GM18858 (cell line): ENCODE measurements at regions not wholly inside any gene's neighbourhood (a gene's known extent, or its start where the extent isn't known, plus 50 kb on each side); places are given as distances from the start of the nearest gene placed in this dataset.
"Not testable (repeated sequence)": the region's sequence is repeated elsewhere in the genome, so short reads cannot be mapped to it uniquely, and the experiment has no call there.

ENCODE experiments used
- ATAC-seq: cut with Tn5 transposase; IDR thresholded peaks from one replicate; pipeline ENCODE4 v1.9.1; 2021; ENCODE audit not compliant: unreplicated experiment

DNA sequence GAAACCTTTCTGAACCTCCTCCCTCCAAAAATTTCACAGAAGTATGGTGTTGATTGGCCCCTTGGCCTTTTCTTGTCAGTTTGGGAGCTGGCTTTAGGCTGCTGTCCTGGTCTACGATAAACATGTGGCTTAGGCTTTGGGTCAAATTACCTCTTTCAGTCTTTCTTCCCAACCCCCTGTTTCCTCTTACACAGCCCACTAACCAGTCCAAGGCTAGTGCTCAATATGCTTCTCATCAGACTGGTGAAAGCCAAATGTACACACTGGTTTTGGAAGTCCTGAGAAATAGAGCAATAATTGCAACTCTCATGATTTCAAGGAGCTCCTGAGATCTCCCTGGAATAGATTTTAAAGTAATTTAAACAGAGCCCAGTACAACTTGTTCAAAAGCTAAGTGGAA lies 933.7 kb upstream of the GJE1 start:
- ATAC-seq: no peak

DNA sequence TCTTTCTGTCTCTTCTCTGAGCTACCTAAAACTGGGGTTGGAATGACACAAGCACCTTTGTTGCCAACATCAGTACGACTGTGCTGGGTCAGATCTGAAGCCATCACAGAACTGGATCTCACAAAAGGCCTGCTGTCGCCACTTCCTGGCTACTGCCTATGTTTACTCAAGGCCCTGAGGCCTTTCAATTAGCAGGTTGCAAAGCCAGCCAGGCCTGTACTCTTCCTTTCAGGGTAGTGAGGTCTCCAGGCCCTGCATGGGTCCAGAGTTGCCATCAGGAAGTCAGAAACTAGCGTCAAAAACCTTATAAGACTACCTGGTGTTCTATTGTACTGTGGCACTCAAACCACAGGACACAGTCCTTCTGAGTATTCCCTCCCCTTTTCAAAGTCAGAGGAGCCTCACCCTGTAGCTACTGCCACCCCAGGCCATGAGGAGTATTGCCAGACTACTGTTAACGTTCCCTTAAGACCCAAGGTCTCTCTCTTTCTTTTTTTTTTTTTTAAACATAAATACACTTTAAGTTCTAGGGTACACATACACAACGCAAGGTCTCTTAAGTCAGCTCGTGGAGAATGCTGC lies 937.4 kb upstream of the GJE1 start:
- no peak for ATAC-seq

DNA sequence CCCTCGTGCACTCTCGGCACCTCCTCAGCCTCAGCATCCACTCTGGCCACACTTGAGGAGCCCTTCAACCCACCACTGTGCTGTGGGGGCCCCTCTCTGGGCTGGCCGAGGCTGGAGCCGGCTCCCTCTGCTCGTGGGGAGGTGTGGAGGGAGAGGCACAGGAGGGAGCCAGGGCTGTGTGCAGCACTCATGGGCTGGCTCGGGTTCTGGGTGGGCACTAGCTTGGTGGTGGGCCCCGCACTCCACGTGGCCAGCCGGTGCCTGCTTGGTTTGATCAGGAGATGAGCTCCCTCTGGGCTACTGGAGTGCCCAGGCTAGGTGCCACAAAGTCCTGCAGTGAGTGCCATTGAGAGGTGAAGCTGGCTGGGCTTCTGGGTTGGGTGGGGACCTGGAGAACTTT lies 949.4 kb upstream of the GJE1 start:
- ATAC-seq: no peak

DNA sequence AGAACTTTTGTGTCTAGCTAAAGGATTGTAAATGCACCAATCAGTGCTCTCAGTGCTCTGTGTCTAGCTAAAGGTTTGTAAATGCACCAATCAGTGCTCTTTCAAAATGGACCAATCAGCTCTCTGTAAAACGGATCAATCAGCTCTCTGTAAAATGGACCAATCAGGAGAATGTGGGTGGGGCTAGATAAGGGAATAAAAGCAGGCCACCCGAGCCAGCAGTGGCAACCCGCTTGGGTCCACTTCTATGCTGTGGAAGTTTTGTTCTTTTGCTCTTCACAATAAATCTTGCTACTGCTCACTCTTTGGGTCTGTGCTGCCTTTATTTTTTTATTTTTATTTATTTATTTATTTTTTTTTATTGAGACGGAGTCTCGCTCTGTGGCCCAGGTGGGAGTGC lies 957.3 kb upstream of the GJE1 start:
- not testable (repeated sequence) for ATAC-seq

DNA sequence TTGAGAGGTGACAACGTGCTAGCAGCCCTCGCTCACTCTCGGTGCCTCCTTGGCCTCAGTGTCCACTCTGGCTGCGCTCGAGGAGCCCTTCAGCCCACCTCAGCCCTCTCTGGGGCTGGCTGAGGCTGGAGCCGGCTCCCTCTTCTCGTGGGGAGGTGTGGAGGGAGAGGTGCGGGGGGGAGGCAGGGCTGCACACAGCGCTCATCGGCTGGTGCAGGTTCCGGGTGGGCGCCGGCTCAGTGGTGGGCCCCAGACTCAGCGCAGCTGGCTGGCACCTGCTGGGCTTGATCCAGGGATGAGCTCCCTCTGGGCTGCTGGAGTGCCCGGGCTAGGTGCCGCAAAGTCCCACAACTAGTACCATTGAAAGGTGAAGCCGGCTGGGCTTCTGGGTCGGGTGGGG lies 957.8 kb upstream of the GJE1 start:
- no peak for ATAC-seq

- no peak for ATAC-seq
Observed at GRCh38 chr6:141173529-141173928, 959.2 kb upstream of the GJE1 start.

- ATAC-seq: no peak
Observed at GRCh38 chr6:141169419-141169818, 963.3 kb upstream of the GJE1 start.

DNA sequence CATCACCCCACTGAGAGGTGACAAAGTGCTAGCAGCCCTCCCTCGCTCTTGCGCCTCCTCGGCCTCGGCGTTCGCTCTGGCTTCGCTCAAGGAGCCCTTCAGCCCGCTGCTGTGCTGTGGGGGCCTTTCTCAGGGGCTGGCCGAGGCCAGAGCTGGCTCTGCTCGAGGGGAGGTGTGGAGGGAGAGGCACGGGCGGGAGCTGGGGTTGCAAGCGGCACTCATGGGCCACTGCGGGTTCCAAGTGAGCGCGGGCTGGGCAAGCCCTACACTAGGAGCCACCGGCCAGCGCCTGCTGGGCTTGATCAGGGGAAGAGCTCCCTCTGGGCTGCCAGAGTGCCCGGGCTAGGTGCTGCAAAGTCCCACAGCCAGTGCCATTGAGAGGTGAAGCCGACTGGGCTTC lies 964.8 kb upstream of the GJE1 start:
- ATAC-seq: no peak

- no peak for ATAC-seq
Observed at GRCh38 chr6:141165002-141165665, 967.6 kb upstream of the GJE1 start.

DNA sequence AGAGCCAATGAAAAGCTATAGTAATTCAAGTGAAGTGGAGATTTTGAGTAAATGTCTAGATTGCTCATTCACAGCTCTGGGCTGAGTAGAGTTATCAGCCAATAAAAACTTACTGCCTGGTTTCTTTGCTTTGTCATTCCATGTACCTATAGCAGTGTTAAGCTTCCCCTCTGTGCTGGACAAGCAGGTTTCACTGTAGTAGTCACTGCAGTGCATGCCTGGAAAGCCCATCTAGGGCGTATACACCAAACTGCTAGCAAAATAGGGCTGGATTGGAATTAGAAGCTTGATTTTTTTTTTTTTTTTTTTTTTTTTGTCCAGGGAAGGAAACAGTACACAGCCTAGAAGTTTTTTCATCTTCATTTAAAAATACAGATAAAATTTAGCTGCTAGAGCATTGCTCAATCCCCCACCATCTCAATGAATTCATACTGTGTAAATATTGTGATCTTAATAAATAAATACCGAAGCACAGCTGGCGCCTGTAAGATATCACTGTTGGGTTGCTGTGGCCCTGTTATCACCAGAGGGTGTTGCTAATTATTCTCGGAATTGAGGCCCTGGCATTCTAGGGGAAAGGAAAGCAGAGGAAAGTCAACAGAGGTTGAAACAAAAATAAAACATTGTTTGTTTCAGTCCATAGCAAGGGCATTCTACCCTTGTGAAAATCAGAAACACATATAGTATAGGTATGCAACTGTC lies 968.5 kb upstream of the GJE1 start:
- ATAC-seq: no peak

- no peak for ATAC-seq
Observed at GRCh38 chr6:141163107-141163506, 969.6 kb upstream of the GJE1 start.

DNA sequence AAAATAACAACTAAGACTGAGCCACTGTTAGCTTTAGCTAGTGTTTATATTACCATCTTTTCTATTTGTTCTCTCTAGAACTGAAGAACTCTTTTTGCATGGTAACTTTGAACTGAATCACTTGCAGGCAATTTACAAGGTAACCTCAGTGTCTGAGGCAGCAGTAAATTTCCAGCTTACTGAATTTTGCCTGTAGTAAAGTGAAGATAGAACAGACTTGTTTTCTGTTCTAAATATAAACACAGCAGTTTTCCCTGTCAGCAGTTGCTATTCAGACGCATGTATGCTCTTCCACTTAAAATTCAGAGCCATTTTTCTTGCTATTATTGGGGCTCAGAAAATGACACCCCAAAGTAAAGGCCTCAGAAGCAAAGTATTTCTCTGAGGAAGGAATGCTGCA lies 974.0 kb upstream of the GJE1 start:
- no peak for ATAC-seq

DNA sequence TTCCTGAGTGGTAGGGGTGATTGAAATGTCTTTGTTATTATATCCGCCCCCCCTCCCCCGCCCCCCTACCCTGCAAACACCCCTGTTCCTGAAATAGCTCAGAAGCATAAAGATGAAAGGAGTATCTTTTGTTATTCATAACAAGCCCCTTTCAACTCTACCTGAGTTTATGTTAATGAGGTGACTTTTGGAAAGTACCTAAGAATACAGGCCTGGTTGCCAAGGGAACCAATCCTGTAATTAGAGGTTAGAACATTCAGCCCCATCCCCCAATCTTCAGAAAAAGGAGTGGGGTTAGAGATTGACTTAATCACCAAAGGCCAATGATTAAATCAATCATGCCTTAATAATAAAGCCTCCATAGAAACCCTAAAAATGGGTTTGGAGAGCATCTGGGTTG lies 979.2 kb upstream of the GJE1 start:
- no peak for ATAC-seq

DNA sequence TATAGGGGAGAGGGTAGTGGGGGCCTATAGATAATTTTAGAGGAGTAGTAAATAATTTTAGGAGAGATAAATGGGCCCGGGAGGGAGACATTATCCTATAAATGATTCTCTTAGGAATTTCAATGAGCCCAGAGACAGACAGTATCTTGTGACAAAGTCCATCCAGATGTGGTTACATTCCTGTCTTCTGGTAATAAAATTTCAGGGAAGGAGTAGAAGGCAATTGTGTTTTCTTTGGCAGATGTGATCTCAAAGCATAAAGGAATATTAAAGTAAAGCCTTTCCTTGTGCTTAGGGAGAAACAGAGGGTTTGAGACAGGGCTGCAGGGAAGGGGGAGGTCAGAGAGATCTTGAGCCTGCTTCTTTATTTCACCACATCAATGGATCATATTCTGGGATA lies 979.8 kb upstream of the GJE1 start:
- no peak for ATAC-seq

DNA sequence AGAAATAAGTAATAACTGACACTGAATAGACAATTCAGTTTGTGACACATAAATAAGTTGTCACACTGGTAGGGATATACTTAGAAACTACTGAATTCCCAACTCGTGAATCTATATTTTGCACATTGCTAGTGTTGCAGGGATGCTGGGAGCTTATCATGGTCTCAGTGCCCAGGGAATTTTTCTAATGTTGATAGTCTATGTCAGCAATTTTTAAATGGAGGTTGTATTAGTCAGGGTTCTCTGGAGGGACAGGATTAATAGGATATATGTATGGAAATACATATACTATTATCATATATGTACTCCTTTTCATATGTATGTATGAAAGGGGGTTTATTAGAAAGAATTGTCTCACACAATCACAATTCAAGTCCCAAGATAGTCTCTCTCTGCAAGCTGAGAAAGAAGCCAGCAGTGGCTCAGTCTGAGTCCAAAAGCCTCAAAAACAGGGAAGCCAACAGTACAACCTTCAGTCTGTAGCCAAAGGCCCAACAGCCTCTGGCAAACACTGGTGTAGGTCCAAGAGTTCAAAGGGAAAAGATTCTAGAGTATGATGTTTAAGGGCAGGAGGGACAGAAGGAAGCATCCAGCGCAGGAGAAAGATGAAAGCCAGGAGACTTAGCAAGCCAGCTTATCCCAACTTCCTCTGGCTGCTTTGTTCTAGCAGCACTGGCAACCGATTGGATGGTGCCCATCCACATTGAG lies 980.9 kb upstream of the GJE1 start:
- no peak for ATAC-seq

- ATAC-seq: no peak
Observed at GRCh38 chr6:141141870-141142269, 990.9 kb upstream of the GJE1 start.

GRCh38 chr6:141140905-141141304 lies 991.8 kb upstream of the GJE1 start:
- no peak for ATAC-seq

DNA sequence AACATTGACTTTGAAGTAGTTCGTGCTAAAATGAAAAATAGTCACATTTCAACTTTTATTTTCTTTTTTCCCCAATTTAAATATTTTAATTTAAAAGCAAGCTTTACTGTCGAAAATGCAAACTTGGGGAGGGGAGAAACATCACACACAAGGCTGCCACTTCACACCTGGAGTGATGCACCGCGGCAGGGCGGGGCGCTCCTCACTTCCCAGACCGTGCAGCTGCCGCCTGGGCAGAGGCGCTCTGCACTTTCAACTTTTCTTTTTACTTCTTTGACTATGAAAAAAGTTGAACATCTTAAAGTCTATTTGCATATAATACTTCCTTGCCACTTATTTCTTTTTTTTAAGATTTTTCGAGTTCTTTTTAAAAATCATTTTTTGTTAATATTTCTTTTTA lies 993.3 kb upstream of the GJE1 start:
- no peak for ATAC-seq

GRCh38 chr6:141134723-141135122 lies 998.0 kb upstream of the GJE1 start:
- ATAC-seq: no peak

GRCh38 chr6:141133836-141134235 lies 998.9 kb upstream of the GJE1 start:
- ATAC-seq: no peak

DNA sequence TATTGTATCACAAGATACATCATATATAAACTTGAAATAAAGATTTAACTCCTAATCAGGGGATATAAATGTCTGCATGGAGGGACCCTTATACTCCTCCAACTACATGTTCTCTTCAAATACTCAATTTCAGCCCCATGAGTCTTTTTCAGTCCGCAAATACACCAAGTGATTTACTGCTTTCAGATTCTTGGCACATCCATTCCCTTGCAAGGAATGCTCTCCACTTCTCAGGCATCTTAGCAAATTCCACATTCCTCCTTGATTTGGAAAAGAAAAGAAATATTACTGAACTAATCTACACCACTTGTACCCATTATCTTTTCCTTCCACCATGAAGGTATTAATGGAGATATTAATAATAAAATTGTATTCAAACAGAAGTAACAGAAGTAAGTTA lies 999.4 kb upstream of the GJE1 start:
- ATAC-seq: no peak

- no peak for ATAC-seq
Observed at GRCh38 chr6:141131616-141132015, 1001.1 kb upstream of the GJE1 start.
